Kidney epithelial cell (primary cell): ENCODE measurements at regions not wholly inside any gene's neighbourhood (a gene's known extent, or its start where the extent isn't known, plus 50 kb on each side); places are given as distances from the start of the nearest gene placed in this dataset.

ENCODE experiments used
- DNase-seq: peaks from one replicate; pipeline ENCODE4 v3.0.0-alpha.2; 2010; ENCODE audit warnings: low read depth
- H3K27me3 ChIP-seq: 2 replicates; pipeline ENCODE4 v1.6.0; 2011; ENCODE audit warnings: low read length; ENCODE audit not compliant: control insufficient read depth, insufficient read depth
- H3K36me3 ChIP-seq: 2 replicates; pipeline ENCODE4 v1.5.1; 2011; ENCODE audit warnings: low read length; ENCODE audit not compliant: control insufficient read depth, insufficient read depth
- H3K4me3 ChIP-seq: 2 replicates; pipeline ENCODE4 v1.5.1; 2011; ENCODE audit warnings: low read depth, mild to moderate bottlenecking, control low read depth, low read length
- TF ChIP-seq, protein P1 (sequence below): IDR thresholded peaks from 2 replicates; pipeline ENCODE4 v1.5.1; 2011; ENCODE audit warnings: mild to moderate bottlenecking, moderate library complexity, low read length, control low read depth, inconsistent platforms; ENCODE audit not compliant: insufficient read depth, poor library complexity, severe bottlenecking

GRCh38 chr3:3735919-3736318 is 63.3 kb upstream of the LRRN1 start:
- H3K4me3 ChIP-seq = no peak overlapping the region
- no peaks in the 10 kb centered on the region for H3K36me3 ChIP-seq
- DNase-seq = no peak
- no peaks in the 10 kb centered on the region for H3K27me3 ChIP-seq
- TF ChIP-seq, protein P1, sequence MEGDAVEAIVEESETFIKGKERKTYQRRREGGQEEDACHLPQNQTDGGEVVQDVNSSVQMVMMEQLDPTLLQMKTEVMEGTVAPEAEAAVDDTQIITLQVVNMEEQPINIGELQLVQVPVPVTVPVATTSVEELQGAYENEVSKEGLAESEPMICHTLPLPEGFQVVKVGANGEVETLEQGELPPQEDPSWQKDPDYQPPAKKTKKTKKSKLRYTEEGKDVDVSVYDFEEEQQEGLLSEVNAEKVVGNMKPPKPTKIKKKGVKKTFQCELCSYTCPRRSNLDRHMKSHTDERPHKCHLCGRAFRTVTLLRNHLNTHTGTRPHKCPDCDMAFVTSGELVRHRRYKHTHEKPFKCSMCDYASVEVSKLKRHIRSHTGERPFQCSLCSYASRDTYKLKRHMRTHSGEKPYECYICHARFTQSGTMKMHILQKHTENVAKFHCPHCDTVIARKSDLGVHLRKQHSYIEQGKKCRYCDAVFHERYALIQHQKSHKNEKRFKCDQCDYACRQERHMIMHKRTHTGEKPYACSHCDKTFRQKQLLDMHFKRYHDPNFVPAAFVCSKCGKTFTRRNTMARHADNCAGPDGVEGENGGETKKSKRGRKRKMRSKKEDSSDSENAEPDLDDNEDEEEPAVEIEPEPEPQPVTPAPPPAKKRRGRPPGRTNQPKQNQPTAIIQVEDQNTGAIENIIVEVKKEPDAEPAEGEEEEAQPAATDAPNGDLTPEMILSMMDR = no peak

GRCh38 chr3:3734881-3735280 is 64.3 kb upstream of the LRRN1 start:
- no peak overlapping the region for H3K4me3 ChIP-seq
- TF ChIP-seq, protein P1 = no peak

GRCh38 chr3:3729261-3729660 is 70.0 kb upstream of the LRRN1 start:
- H3K27me3 ChIP-seq = no peaks in the 10 kb centered on the region
- no peak overlapping the region for H3K4me3 ChIP-seq
- DNase-seq = no peak
- TF ChIP-seq, protein P1 = no peak
- H3K36me3 ChIP-seq = no peaks in the 10 kb centered on the region

More at GRCh38 chr3:3734881-3735280, 64.3 kb upstream of the LRRN1 start:
- no peaks in the 10 kb centered on the region for H3K27me3 ChIP-seq
- H3K36me3 ChIP-seq = no peaks in the 10 kb centered on the region
- no peak for DNase-seq

DNA sequence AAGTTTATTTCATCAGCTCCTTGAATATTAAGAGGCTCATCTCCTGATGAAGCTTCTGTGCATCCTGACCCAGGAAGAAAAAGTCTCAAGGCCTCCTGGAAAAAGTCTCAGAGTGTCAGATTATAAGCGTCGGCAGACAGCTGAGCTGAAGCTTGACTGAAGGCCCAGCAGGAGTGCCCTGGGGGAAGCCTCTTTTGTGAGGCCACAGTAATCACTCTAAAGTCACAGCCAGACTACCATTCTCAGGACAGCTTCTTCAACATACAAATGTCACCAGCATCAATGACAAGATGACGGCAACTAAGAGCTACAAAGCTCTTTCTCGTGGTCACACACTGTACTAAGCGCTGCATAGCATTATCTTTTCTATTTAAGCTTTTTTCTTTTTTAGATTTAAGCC is 72.7 kb upstream of the LRRN1 start:
- TF ChIP-seq, protein P1 = no peak
- no peak for DNase-seq
- Histone ChIP-seq H3K36me3 (no peaks in the 10 kb centered on the region), H3K4me3 (no peak overlapping the region), H3K27me3 (no peaks in the 10 kb centered on the region)

DNA sequence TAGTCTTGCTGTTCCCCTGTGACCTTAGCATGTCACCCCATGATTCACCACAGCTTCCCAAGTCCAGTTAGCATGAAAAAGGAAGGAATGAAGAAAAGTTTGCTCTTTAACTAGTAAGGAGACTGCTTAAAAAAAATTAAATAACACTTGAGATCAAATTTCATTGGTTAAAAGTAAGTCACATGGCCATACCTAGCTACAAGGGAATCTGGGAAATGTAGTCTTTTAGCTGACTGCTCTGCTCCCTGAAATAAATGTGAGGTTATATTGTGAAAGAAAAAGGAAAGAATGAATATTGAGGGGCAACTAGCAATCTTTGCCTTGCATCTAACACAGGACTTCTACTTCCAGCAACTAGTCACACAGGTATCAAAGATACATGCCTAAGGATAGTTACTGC is 84.7 kb upstream of the LRRN1 start:
- Histone ChIP-seq H3K27me3 (no peaks in the 10 kb centered on the region), H3K36me3 (no peaks in the 10 kb centered on the region), H3K4me3 (no peak overlapping the region)
- TF ChIP-seq, protein P1 = no peak
- no peak for DNase-seq

DNA sequence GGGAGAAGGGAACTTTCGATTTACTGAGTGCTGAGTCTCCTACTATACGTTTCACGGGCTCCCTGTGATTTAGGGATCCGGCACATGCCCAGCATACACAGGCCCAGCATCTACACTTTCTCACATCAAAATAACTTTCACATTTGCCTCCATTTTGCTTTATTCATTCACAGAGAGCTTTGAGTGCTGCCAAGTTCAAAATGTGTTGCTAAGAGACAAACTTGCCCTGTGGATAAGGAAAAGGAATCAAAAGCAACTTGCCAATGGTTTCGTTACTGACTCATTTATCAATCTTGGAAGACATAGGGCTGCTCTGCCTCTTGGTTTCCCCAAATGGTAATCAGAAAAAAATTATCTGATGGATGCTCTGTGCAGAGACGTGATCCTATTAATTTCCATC is 86.3 kb upstream of the LRRN1 start:
- no peak for DNase-seq
- no peak overlapping the region for H3K4me3 ChIP-seq
- H3K36me3 ChIP-seq = no peaks in the 10 kb centered on the region
- TF ChIP-seq, protein P1 = no peak
- H3K27me3 ChIP-seq = no peaks in the 10 kb centered on the region
